ENCODE measurements at regions not wholly inside any gene's neighbourhood (a gene's known extent, or its start where the extent isn't known, plus 50 kb on each side); places are given as distances from the start of the nearest gene placed in this dataset.

DNA sequence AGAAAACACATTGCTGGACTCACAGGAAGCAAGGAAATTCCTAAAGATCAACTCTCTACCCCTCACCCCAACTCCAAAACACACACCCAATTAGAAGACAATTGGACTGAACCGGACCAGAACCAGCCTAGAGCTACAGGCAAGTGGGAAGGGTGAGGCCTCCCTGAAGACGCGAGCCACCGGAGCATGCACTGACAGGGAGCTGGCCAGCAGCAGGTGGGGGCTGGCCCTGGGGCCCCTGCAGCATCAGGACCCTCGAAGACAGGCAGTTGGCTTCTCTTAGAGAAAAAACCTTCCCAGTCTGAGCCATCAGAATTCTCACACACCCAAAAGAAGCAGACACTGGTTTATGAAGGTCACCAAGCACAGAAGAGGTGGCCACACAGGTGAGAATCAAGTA is 209.5 kb upstream of the DIO3 start:
- TF ChIP-seq, protein P1, sequence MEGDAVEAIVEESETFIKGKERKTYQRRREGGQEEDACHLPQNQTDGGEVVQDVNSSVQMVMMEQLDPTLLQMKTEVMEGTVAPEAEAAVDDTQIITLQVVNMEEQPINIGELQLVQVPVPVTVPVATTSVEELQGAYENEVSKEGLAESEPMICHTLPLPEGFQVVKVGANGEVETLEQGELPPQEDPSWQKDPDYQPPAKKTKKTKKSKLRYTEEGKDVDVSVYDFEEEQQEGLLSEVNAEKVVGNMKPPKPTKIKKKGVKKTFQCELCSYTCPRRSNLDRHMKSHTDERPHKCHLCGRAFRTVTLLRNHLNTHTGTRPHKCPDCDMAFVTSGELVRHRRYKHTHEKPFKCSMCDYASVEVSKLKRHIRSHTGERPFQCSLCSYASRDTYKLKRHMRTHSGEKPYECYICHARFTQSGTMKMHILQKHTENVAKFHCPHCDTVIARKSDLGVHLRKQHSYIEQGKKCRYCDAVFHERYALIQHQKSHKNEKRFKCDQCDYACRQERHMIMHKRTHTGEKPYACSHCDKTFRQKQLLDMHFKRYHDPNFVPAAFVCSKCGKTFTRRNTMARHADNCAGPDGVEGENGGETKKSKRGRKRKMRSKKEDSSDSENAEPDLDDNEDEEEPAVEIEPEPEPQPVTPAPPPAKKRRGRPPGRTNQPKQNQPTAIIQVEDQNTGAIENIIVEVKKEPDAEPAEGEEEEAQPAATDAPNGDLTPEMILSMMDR (IDR thresholded peaks at IDR 0.05): no peak
- TF ChIP-seq, protein P2, sequence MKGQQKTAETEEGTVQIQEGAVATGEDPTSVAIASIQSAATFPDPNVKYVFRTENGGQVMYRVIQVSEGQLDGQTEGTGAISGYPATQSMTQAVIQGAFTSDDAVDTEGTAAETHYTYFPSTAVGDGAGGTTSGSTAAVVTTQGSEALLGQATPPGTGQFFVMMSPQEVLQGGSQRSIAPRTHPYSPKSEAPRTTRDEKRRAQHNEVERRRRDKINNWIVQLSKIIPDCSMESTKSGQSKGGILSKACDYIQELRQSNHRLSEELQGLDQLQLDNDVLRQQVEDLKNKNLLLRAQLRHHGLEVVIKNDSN (IDR thresholded peaks at IDR 0.05; ENCODE audit: borderline replicate concordance, low read depth): no peak
- no peak for TF ChIP-seq SMC3 (IDR thresholded peaks at IDR 0.05; ENCODE audit: low read depth, low read length)
- no peak for TF ChIP-seq POLR2AphosphoS5 (IDR thresholded peaks at IDR 0.05; ENCODE audit: low read depth, low read length)
- no peak for TF ChIP-seq SIN3A (IDR thresholded peaks at IDR 0.05; ENCODE audit: borderline replicate concordance, low read depth, low read length)
- no peak for TF ChIP-seq EZH2phosphoT487 (IDR thresholded peaks at IDR 0.05; ENCODE audit: borderline replicate concordance, low read depth)
- TF ChIP-seq CHD2 (IDR thresholded peaks at IDR 0.05; ENCODE audit: low read length, partially characterized antibody): no peak
- no peak for TF ChIP-seq TAF1 (IDR thresholded peaks at IDR 0.05; ENCODE audit: borderline replicate concordance, low read depth, low read length)
- TF ChIP-seq EP300 (IDR thresholded peaks at IDR 0.05; ENCODE audit: borderline replicate concordance in 1 of 2, low read depth in 1 of 2, low read length in 1 of 2): no peak
- no peak for TF ChIP-seq GATA2 (CRISPR knock-in tag; IDR thresholded peaks at IDR 0.05)
- no peak for TF ChIP-seq NRF1 (IDR thresholded peaks at IDR 0.05; ENCODE audit: low read depth, low read length)
- no peak for TF ChIP-seq YY1 (IDR thresholded peaks at IDR 0.05; ENCODE audit: low read depth)
- no peak for TF ChIP-seq JUND (IDR thresholded peaks at IDR 0.05)

Measured in SK-N-SH (cell line).